ENCODE measurements at regions not wholly inside any gene's neighbourhood (a gene's known extent, or its start where the extent isn't known, plus 50 kb on each side); places are given as distances from the start of the nearest gene placed in this dataset.
"Not testable (repeated sequence)": the region's sequence is repeated elsewhere in the genome, so short reads cannot be mapped to it uniquely, and the experiment has no call there.

DNA sequence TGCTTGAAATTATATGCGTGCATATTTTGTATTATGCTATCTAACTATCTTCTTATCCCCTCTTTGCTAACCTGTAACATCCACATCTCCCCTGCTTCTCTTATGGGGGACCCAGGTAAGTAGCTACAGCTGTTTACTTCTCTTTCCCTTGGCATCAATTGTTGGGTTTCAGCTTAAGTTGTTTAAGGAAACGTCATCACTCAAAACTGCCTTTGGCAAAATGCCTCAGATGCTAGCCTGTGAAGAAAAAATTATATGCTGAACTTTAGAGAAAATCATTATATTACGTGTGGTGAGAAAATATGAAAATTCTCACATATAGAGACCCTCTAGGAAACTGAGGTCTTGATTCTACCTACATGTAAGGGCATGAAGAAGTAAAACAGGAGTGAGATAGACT, 447.0 kb upstream of the NECTIN3 start:
- H3K9me3 ChIP-seq (ENCODE audit: low read length), result no peaks in the 10 kb centered on the region
- no peaks in the 10 kb centered on the region for H3K79me2 ChIP-seq (ENCODE audit: low read length)
- DNase-seq, result no peak
- no peaks in the 10 kb centered on the region for H3K36me3 ChIP-seq (ENCODE audit: low read depth, low read length)
- H4K20me1 ChIP-seq (ENCODE audit: low read length), result no peaks in the 10 kb centered on the region
- ChIA-PET CTCF (no interaction called here), POLR2A (ENCODE audit: unreplicated experiment) (no interaction called here)
- no peak overlapping the region for H3K4me2 ChIP-seq (ENCODE audit: low read length)
- ATAC-seq, result no peak
- H3K4me3 ChIP-seq (ENCODE audit: low read length), result no peak overlapping the region
- no TSS peak for BruUV-seq (replicated peaks)
- H3K27me3 ChIP-seq (ENCODE audit: low read length), result no peaks in the 10 kb centered on the region
- H2AFZ ChIP-seq (ENCODE audit: low read length), result no peak overlapping the region
- no peaks in the 10 kb centered on the region for H3K4me1 ChIP-seq (ENCODE audit: insufficient read depth, low read length)
- H3K9me2 ChIP-seq (replicated peaks; ENCODE audit: low read length), result no peaks in the 10 kb centered on the region
- no peaks in the 10 kb centered on the region for H3F3A ChIP-seq (ENCODE audit: low read length, unreplicated experiment)
- H3K27ac ChIP-seq (ENCODE audit: low read length), result no peak overlapping the region
- TF ChIP-seq, protein P1, sequence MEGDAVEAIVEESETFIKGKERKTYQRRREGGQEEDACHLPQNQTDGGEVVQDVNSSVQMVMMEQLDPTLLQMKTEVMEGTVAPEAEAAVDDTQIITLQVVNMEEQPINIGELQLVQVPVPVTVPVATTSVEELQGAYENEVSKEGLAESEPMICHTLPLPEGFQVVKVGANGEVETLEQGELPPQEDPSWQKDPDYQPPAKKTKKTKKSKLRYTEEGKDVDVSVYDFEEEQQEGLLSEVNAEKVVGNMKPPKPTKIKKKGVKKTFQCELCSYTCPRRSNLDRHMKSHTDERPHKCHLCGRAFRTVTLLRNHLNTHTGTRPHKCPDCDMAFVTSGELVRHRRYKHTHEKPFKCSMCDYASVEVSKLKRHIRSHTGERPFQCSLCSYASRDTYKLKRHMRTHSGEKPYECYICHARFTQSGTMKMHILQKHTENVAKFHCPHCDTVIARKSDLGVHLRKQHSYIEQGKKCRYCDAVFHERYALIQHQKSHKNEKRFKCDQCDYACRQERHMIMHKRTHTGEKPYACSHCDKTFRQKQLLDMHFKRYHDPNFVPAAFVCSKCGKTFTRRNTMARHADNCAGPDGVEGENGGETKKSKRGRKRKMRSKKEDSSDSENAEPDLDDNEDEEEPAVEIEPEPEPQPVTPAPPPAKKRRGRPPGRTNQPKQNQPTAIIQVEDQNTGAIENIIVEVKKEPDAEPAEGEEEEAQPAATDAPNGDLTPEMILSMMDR (conservative IDR thresholded peaks at IDR 0.05; ENCODE audit: low read depth, low read length), result no peak
- no peak for TF ChIP-seq EZH2 (IDR thresholded peaks at IDR 0.05; ENCODE audit: low read length, unreplicated experiment)
- intact Hi-C loops (cut with micrococcal nuclease), result no loop called here
- H3K9ac ChIP-seq (ENCODE audit: low read length), result no peak overlapping the region

- no peaks in the 10 kb centered on the region for H3K4me1 ChIP-seq (ENCODE audit: insufficient read depth, low read length)
- no peaks in the 10 kb centered on the region for H4K20me1 ChIP-seq (ENCODE audit: low read length)
- intact Hi-C loops (cut with micrococcal nuclease), result no loop called here
- DNase-seq (no peak), ATAC-seq (no peak)
- H3K4me2 ChIP-seq (ENCODE audit: low read length), result no peak overlapping the region
- CTCF ChIA-PET, result no interaction called here
- no peaks in the 10 kb centered on the region for H3K36me3 ChIP-seq (ENCODE audit: low read depth, low read length)
- H3K4me3 ChIP-seq (ENCODE audit: low read length), result no peak overlapping the region
- no peak overlapping the region for H3K27ac ChIP-seq (ENCODE audit: low read length)
- no peaks in the 10 kb centered on the region for H3K9me3 ChIP-seq (ENCODE audit: low read length)
- H3K9me2 ChIP-seq (replicated peaks; ENCODE audit: low read length), result no peaks in the 10 kb centered on the region
- no peaks in the 10 kb centered on the region for H3F3A ChIP-seq (ENCODE audit: low read length, unreplicated experiment)
- H2AFZ ChIP-seq (ENCODE audit: low read length), result no peak overlapping the region
- TF ChIP-seq, protein P1 (conservative IDR thresholded peaks at IDR 0.05; ENCODE audit: low read depth, low read length), result no peak
- no peak for TF ChIP-seq EZH2 (IDR thresholded peaks at IDR 0.05; ENCODE audit: low read length, unreplicated experiment)
- no peak for TF ChIP-seq EZH2phosphoT487 (IDR thresholded peaks at IDR 0.05; ENCODE audit: borderline replicate concordance, low read length)
- no peaks in the 10 kb centered on the region for H3K79me2 ChIP-seq (ENCODE audit: low read length)
- no peaks in the 10 kb centered on the region for H3K27me3 ChIP-seq (ENCODE audit: low read length)
- POLR2A ChIA-PET (ENCODE audit: unreplicated experiment), result no interaction called here
- BruUV-seq (replicated peaks), result no TSS peak
- H3K9ac ChIP-seq (ENCODE audit: low read length), result no peak overlapping the region
Measured at GRCh38 chr3:110625201-110625747, 446.3 kb upstream of the NECTIN3 start.

DNA sequence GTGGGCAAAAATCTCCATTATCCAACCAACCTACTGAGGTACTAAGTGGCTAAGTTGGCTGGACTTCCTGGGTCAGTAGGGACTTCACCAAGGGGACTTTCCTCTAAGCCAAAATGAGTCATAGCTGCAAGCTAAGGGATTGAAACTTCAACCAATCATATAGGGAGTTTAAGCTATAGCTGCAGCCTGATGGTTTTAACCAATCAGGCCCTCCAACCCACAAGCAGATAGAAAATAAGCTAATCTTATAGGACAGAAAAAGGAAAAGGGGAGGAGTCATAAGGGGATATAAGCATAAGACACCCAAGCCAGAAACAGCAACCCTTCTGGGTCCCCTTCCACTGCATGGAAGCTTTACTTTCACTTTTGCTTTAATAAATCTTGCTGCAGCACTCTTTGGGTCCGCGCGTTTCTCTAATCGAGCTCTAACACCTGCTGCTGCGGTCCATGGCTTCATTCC, 444.9 kb upstream of the NECTIN3 start:
- H3K4me3 ChIP-seq (ENCODE audit: low read length); H3K9me2 ChIP-seq (replicated peaks; ENCODE audit: low read length); H3K9me3 ChIP-seq (ENCODE audit: low read length); H2AFZ ChIP-seq (ENCODE audit: low read length); POLR2A ChIA-PET (ENCODE audit: unreplicated experiment); H3K27ac ChIP-seq (ENCODE audit: low read length); BruUV-seq (replicated peaks); ATAC-seq; H4K20me1 ChIP-seq (ENCODE audit: low read length); H3K4me2 ChIP-seq (ENCODE audit: low read length); intact Hi-C loops (cut with micrococcal nuclease); H3F3A ChIP-seq (ENCODE audit: low read length, unreplicated experiment); H3K36me3 ChIP-seq (ENCODE audit: low read depth, low read length); H3K27me3 ChIP-seq (ENCODE audit: low read length); H3K9ac ChIP-seq (ENCODE audit: low read length); H3K4me1 ChIP-seq (ENCODE audit: insufficient read depth, low read length); H3K79me2 ChIP-seq (ENCODE audit: low read length); CTCF ChIA-PET; DNase-seq: not testable (repeated sequence)

Data from PC-3 (cell line).